NCI-H748 treated with DMSO at 0.1 percent for 48 hours (cell line): ENCODE measurements at regions not wholly inside any gene's neighbourhood (a gene's known extent, or its start where the extent isn't known, plus 50 kb on each side); places are given as distances from the start of the nearest gene placed in this dataset.

Source experiments
- DNase-seq: peaks from one replicate; lab custom pipeline; 2025; lab: John Stamatoyannopoulos, UW

DNA sequence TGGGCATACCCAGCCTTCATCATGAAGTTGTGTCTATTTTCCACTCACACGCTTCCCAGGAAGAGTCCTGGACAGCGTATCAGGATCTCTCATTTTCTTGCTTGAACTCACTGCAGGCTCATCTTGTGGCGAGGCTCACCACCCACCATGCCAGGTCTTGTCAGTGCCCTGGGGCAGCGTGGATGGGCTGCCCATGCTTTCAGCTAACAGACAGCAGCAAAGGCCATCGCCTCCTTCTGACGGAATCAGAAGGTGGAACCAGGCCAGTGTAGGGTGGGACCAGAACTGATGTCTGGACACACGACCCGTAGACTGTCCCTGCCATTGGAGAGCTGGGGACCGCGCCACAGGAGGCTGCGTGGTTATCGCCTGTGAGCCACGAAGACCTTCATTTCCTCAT, 169.4 kb downstream of the FOXL1 start:
- DNase-seq: no peak

DNA sequence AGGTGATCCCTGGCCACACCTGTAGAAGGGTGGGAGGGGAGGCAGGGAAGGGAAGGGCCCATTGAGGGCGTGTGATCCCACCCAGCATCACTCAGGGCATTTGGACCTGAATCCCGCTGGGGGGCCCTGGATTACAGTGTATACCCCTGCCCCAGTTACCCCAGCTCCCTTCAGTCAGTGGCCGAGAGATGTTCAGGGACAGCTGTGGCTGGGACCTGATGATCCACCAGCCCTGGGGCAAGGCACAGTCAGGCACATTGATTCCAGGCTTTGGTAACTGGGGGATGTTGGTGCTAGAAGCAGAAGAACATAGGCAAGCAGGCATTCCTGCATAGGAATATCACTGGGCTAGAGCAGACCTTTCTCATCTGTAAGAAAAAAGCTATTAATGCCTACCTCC, 170.3 kb downstream of the FOXL1 start:
- DNase-seq: no peak

DNA sequence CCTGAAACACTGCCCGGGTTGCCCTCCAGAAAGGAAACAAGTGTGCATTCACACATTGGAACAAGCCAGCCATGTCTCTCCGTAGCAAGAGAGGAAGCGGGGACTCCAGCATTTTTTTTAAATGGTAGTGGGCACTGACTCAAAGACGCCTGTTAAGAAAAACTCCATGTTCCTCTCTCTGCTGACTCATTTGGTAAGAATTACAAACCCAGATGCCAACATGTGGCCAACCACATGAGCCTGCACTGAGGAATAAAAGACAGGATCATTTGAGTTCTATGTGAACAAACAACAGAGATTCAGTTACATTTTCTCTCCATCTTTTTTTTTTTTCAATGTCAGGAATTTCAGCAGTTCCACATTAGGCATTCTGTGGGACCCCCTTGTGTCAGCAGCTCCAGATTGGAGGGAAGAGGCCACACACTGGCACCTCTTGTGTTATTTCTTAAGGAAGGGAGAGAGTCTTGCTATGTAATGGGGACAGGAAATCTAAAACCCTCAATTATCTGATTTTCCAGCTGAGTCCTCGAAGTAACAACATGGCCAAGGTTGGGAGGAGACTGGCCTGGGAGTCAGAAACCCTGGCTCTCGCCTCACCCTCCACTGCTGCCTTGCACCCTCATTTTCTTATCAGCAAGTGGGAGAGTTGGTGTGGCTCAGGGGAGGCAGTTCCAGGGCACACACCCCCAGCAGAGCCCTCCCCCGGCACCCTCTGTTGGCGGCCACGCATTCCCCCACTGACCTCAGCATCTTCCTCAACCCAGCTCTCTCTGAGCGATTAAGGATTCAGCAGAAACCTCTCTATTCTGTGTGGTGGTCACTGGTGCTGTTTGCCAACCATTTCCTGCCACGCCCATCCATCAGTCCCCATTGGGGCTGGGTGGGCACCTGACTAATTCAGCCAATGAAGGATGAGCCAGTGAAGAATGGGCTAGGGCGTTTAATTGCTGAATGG, 173.0 kb downstream of the FOXL1 start:
- no peak for DNase-seq

DNA sequence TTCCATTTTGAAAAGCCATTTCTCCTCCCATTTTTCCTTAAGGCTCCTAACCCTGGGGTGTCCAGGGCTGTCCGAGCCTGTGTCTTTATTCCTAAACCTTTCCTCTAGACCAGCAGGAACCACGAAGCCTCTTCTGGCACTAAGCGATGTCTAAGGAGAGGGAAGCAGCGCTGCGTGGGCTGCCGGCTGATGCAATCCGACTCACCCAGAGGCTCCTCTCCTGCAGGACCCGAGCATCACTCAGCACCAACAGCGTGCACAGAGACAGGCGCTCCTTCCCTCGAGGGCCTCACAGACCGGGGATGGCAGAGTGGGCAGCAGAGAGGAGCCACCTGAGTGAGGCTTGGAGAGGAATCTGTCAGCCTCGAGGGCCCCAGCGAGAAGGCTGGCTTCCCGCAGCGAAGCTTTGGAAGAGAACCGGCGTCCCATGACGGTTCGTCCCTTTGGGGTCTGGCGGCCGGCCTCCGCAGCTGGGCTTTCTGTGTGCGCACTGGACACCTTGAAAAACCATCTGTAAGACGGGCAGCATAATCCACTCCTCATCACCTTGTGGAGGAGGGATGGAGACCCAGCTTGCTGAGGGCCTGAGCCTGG, 174.3 kb downstream of the FOXL1 start:
- DNase-seq: no peak

DNA sequence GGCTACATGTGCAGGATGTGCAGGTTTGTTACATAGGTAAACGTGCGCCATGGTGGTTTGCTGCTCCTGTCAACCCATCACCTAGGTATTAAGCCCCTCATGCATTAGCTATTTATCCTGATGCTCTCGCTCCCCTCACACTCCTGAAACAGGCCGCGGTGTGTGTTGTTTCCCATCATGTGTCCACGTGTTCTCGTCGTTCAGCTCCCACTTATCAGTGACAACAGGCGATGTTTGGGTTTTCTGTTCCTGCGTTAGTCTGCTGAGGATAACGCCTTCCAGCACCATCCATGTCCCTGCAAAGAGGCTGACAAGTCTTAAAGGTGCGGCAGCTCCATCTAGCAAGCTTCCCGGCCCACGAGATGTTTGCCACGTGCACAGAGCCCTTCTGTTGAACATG, 175.1 kb downstream of the FOXL1 start:
- DNase-seq: no peak

DNA sequence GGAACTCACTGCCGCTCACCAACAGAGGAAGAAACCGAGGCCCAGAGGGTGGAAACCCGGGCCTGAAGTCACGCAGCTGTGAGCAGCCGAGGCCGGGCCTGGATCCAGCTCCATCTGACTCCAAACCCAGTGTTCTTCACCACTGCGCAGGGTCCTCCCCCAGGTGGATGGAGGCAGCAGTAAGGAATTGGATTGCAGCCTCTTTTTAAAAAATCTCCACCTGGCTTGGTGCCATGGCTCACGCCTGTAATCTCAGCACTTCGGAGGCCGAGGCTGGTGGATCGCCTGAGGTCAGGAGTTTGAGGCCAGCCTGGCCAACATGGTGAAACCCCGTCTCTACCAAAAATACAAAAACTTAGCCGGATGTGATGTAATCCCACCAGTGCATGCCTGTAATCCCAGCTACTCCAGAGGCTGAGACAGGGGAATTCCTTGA, 177.2 kb downstream of the FOXL1 start:
- DNase-seq: no peak

DNA sequence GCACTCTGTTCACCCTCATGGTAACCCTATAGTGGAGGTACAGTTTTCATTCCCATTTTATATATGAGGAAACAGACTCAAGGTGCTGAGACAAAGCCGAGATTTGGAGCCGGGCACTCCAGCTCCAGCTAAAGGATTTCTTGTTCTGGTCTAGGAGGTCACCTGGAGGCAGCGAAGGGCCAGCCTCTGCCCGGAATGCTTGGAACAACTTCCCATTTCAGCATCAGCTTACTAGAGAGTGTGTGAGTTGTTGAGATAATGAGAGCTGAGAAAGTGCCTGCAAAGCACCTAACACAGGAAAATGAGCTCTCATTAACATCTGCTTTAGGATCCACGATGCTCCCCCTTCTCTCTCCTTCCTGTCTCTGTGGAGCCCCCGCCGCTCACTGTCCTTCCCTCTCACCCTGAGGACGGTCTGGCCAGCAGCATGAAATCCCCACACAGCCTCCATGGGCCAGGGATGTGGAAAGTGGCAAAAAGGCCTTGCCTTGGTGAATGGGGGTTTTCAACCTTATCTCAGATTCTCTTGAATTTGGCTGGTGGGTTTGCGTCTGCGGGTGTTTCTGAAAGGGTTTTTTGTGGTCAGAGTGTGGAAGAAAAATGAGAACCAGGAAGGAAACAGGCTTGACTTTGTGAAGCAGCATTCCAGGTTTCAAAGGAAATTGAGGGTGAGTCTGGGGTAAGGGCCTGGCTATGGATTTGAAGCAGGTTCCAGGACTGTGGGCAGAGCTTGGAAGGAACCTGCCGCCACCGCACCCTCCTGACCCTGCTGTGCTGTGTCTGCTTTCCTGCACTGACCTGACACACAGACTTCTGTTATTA, 178.7 kb downstream of the FOXL1 start:
- no peak for DNase-seq

DNA sequence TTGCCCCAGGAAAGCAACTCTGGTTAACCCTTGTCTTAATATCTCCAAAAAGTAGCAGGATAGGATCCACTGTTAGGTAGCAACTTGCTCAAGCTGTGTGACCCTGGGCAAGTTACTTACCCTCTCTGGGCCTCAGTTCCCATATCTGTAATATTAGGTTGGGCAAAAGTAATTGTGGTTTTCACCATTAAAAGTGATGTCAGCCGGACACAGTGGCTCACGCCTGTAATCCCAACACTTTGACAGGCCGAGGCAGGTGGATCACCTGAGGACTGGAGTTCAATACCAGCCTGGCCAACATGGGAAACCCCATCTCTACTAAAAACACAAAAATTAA, 179.3 kb downstream of the FOXL1 start:
- DNase-seq: no peak

DNA sequence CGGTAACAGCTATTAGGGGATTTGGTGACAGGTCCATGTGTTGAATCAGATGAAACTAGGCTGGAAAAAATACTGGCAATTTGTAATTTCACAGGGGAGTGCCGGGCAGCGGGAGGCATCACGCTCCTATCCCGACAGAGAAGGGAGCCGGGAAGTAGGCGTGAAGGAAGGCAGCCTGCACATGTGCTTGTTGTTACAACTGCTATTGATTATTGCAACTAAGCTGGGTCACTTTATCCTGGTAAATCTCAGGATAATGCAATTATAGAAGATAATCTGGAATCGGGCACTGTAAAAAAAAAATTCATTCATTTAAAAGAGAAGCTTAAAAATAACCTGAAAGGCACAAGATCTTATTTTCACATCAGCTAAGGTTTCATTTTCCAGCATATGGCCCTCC, 180.6 kb downstream of the FOXL1 start:
- DNase-seq: no peak

DNA sequence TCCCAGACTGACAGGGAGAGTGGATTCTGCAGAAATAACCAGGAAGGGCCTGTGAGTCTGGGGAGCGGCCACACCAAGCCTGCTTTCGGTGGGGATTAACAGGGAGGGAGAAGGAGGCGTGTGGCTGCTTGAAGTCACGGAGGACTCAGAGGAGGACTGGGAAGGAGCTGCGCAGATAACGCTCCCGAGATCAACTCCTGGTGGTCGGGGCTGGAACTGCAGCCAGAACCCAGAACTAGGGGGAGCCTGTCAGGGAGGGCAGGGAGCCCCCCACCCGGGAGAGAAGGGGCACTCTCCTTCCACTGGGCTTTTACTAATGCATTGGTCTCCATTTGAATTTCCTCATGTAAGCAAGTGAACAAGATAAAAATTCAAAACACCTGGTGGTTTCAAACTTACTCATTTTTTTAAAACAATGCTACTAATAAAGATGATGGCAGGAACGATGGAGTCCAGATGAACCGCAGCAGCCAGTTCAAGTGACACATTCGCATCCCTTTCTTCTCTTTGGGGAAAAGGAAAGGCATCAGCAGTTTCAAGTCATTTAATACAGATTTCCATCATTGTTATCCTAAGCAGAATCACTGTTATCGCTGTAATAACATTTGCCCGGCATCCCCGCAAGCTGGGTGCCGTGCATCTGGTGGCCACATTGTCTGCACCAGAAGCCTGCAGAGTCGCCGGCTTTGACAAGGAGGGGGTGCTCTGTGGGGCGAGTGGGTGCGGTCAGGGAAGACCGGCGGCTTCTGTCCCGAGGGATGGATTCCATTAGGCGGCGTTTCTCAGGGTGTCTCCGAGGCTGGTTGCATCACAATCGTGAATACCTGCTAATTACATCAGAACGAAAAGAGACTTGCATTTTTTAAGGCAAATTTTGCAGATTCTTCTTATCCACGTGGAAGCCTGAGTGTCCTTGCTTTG, 183.0 kb downstream of the FOXL1 start:
- no peak for DNase-seq

DNA sequence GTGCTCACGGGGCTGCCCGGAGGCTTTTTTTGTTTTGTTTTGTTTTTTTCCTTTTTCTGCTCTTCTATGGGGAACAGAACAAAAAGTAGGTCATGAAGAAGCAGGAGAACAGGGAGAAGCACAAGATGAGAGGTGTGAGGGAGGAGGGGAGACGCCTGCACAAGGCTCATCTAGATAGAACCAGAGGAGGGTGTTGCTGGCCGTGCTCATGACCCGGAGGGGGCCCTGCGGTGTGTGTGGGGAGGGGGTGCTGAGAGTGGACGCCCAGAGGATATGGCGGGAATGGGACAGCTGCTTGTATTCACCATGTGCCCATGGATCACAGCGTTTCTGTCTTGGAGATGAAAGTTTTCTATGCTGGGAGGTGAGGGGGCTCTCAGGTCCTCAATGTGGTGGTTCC, 183.7 kb downstream of the FOXL1 start:
- no peak for DNase-seq

DNA sequence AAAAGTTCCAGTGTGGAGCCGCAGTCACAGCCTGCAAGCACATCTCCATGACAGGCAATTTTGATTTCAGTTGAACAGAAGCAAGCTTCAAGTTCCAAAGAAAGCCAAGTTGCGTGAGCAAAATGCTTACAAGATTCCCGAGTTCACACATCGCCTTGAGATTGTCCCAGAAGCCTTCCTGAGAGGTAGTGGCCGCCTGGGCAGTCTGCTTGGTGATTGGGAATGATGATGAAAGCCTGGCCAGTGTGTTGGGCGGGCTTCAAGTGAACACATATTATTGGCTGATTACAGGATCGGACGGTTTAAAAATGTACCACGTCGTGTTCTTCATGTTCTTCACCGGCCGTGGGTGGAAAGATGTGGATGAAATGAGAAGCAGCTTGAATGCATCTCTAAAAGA, 185.5 kb downstream of the FOXL1 start:
- no peak for DNase-seq

DNA sequence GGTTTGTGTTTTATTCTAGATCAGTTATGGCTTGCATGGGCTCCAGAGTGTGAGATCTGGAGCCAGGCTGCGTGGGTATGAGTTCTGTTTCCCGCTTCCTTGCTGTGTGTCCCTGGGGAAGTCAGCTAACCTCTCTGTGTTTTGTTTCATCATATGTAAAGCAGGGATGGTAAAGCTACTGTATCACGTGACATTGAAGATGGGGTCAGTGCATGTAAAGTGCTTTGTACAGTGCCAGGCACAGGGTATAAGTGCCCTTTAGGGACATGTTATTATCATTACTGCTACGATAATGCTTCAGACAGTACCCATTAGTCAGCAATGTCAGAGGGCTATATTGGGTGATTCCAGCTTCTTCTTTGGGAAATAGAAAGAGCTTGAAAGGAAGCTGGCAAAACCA, 186.2 kb downstream of the FOXL1 start:
- no peak for DNase-seq

DNA sequence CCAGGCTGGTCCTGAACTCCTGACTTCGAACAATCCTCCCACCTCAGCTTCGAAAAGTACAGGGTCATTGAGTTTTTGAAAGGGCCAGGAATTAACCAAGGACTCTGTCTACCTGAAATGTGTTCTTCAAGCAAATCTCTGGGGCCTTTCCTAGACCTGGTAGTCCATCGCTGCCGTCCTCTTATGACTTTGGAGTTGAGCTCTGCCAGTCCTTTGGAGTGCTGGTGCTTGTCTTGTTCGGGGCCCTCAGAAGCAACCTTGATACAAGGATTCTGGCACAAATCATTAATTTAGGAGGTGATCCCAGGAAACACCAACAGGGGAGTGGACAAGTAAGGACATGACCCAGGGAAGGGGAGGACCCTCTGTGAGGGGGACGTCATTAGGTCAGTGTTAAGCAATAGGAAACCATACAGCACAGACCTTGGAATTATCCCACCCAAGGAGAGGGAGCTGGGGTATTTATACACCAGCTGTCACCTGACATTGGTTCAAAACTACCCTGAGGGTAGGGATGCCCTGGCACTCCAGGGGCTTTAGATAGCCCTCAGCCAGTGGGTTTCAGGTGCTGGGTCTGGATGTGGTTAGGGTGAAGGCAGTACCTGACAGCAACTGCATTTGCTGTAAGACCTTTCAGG, 187.2 kb downstream of the FOXL1 start:
- DNase-seq: no peak

DNA sequence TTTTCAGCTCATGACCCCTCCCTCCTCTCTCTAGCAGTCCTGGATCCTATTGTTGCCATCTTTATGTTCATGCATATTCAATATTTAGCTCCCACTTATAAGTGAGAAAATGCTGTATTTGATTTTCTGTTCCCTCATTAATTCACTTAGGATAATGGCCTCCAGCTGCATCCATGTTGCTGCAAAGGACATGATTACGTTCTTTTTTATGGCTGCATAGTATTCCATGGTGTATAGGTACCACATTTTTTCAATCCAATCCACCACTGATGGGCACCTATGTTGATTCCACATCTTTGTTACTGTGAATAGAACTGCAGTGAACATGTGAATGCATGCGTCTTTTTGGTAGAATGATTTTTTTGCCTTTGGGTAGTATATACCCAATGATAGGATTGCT, 188.4 kb downstream of the FOXL1 start:
- no peak for DNase-seq

DNA sequence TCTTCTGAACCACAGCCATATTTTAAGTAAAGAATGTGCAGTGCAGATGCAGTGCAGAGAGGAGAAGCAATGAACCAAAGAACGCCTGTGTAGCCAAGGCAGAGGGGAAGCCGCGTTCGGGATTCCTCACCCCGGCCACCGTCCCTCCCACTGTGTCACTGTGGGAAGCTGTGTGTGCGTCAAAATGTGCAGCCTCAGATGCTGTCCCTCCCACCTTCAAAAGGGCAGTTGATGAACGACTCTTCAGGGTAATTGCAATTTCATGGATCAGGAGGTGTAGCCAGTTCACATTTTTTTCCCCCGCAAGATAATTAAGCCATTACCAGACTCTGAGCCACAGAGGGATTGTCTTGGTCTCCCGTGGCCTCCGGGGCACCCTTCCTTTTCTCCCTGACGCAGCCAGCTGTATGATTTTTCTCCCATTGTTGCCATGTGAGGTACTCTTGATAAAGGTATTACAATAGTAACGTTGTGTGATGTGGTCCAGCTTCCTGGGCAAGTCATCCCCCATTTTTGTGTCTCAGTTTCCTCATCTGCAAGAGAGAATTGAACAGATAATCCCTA, 190.0 kb downstream of the FOXL1 start:
- DNase-seq: no peak

DNA sequence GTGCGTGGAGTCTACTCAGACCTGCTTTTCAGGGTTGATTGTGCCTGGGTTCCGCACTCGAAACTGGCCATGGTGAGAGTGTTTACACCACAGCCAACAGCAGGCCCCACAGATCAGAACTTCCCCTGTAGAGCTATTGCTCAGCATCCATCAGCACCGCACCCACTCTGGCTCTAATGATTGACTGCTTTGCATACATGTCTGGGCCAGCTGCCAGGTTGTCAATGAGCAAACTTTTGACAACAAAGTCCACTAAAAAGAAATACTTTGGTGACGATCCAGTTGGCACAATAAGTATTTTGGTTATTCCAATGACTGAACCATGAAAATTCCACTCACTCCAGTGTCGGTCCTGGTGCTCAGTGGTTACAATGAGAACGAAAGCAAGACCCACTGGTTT, 190.7 kb downstream of the FOXL1 start:
- DNase-seq: no peak

DNA sequence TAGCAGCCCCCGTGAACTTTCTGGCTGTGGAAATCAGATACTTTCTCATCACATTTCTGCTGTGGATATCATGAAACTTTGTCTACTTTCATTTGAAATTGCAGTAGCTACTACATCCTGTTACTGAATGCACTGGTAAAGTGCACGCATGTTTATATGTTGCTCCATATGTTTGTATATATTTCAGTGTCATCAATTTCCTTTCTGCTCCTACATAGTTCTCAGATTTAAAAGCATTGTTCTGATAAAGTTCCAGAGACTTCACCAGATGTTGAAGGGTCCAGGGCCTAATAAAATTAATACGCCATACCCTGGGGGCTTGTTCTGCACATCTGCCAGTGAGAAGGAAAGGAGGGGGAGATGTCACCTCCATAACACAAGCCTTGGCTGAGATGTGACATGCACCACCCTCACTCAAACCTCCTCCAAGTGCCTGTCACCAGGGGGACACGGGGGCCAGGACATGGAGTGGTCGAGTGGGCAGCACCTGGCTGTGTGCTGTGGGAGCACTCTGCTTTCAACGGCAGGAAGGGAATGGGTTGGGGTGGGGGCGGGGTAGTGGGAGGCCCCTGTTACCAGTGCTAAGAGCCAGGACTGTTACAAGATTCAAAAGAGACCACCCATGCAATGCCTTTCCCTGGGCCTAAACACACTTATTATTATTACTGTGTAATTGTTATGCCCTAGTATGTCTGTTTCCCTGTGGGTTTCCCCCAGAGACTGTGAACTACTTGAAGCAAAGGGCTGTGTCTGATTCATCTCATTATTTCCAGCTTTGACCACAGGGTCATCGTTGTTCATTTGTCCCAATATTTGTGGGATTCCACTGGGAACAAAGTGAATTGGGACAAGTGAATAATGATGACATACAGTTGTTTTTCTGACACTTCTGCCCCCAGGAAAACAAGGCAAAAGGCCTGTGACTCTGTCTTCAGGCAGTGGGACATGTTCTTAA, 193.4 kb downstream of the FOXL1 start:
- no peak for DNase-seq

DNA sequence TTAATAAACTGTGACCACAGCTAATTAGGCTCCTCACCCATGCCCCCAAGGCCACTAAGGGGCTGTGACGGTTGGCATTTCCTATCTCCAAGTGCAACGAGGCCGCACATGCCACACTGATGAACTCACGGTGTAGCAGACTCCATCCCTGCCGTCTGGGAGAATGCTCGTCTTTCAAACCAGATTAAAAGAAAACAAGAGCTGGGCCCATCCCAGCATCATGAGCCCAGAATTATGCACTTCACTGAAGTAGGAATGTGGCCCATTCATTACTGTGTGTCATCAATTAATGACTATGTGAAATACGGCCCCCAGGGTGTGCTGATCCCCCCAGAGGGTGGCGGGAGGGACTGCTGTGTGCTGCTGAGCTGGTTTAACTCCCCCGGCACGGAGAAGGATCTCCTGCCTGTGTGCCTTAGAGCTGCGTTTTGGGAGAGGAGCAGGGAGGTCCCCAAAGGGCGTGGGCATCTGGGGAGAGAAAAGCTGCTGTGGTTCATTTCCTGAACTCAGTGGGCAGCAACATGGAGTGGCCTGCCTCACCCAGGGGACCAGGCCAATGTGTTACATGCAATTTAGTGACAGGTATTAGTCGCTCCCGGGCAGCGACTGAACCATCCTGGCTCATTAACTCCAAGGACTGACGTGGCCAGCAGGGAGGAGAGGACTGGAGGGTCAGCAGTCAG, 194.5 kb downstream of the FOXL1 start:
- no peak for DNase-seq
